ENCODE measurements at regions not wholly inside any gene's neighbourhood (a gene's known extent, or its start where the extent isn't known, plus 50 kb on each side); places are given as distances from the start of the nearest gene placed in this dataset.
A peak's percentile ranks its signal among the peaks of the same experiment; 100 is the strongest.

DNA sequence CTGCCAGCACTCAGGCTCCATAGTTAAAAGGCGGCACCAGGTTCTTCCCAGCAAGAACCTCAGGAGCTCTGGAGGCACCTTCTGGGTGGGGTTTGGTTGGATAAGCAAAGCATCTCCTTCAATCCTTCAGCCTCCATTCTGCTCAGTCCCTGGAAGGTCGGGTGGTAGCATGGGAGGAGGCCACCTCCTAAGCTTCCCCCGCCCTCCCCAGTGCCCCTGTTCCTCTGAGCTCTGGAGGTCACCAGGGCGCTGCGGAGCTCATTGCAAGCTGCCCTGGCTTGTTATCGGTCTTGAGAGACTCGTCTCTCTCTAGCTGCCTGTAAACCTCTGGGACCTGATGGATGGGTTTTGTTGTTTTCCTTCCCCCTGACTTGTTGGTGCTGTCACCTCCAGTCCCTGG lies 124.8 kb downstream of the RPLP1 start:
- no peak for DNase-seq

DNA sequence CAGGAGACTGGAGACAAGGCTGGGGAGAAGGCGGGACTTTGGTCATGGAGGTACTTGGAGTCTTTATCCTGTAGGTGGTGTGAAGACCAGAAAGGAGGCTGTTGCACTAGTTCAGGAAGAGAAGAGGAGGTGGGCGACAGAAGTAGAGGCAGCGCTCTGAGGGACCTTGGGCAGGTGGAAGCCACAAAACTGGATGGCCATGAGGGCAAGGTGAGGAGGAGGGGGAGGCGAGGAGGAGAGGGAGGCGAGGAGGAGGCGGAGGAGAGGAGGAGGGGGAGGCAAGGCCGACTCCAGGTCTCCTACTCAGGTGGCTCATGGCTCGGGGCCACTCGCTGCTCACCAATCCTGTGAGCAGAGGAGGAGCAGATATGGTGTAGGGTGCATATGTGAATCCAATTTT lies 125.6 kb downstream of the RPLP1 start:
- DNase-seq: no peak

DNA sequence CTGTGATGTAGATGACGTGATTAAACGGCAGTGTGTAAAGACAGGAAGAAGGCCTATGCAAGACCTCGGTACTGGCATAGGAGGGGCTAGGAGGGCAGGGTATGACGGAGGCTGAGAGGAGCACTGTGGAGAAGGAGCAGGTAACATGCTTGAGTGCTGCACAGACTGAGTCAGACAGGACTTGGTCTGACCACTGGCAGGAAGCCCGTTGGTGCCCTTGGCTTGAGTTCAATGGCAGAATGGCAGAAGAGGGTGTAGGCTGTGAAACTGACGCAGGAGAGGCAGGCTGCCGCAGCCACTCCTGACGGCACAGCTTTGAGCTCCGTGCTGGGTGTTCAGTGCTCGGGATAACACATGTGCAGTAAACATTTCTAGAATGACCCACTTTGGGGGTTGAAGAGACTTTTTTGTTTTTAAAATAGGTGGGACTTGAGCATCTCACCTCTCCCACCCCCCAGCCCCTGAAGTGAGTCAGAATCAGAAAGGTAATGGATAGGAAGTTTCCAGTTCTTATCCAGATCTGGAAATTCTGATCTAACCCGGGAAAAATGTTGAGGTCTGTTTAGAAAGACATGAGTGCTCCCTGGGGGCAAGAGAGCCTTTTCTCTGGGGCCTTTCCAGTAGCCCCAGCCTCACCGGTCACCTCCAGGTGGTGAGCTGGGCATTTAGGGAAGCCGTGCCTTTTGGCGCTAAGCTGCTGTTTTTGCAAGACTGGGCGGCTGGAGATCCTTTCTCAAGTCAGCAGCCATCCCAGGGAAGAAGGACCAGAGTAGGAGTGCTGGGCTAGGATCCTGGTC lies 126.4 kb downstream of the RPLP1 start:
- no peak for DNase-seq

DNA sequence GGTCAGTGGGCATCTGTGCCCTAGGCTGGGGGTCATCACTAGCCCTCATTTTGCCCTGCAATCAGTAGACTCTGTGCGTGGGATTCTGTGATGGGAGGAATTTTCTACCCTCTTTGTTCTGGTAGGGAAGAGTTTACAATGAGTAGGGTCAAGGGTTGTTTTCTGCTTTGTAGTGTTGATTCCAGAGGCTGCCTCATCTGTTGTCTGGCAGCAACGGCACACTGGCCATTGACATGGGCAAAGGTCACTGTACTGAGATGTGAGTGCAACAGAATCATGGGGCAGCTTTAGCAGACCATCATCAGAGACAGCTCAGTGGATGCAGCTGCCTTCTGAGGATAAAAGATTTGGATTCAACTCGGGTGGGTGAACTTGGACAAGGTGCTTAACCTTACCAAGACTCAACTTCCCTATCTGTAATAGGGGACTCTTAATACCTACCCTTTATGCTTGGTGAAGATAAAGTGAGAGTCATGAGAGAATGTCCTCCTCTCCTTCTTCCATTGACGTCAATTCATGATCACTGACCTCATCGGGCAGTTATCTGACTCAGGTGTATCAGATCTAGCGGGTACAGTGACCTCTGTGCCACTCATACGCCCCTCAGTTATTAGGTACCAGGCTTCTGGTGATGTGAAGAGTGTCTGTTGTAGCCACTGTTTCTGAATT lies 127.5 kb downstream of the RPLP1 start:
- DNase-seq: no peak

DNA sequence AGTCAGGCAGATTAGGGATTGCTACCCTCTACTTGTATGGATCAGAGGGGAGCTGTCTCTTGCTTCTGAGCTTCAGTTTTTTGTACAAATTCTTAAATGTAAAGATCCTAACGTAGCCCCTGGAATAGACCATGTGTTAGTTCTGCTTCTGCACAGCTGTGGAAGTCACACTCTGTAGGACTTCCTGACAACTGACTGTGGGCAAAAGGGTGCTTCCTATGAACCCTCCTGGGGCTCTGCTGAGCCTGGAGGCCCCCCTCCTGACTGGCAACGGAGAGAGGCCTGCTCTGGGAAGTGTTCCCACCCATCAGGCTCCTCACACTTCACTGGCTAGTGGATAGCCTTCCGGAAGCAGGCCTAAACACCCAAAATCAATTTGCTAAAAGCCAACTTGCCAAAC lies 131.0 kb downstream of the RPLP1 start:
- no peak for DNase-seq

DNA sequence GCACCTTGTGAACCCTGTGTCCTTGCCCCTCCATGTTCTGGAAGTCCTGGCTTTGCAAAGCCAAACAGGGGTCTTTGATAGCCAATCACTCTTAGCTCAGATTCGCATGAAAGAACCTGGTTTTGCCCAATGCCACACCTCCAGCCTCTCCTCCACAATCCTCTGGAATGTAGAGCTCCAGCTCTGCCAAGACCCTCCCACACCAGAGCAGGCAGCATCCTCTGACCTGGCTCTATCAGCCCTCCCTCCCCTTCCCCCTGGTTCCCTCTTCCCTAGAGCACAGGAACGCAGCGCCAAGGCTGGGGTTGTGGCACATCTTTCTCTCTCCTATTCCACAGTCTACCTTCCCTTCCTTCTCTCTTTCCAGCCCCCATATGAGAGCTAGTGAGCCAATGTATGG lies 133.3 kb downstream of the RPLP1 start:
- DNase-seq: no peak

DNA sequence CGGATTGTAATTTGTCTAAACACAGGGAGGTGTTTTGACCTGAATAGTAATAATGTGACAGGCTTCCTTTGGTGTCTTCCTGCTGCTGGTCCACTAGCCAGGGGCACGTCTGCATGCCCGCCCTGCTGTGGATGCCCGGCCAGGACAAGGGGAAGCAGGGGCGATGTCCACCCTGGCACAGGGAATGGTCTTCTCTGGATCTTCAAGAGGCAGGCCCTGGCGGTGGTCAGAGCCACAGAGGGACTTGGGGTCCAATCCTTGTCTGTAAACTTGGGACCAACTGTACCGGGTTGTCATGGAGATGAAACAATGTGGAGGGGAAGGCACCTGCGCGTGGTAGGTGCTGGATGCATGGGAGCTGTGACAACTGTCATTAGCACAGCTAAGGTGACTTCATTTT lies 134.1 kb downstream of the RPLP1 start:
- no peak for DNase-seq

DNA sequence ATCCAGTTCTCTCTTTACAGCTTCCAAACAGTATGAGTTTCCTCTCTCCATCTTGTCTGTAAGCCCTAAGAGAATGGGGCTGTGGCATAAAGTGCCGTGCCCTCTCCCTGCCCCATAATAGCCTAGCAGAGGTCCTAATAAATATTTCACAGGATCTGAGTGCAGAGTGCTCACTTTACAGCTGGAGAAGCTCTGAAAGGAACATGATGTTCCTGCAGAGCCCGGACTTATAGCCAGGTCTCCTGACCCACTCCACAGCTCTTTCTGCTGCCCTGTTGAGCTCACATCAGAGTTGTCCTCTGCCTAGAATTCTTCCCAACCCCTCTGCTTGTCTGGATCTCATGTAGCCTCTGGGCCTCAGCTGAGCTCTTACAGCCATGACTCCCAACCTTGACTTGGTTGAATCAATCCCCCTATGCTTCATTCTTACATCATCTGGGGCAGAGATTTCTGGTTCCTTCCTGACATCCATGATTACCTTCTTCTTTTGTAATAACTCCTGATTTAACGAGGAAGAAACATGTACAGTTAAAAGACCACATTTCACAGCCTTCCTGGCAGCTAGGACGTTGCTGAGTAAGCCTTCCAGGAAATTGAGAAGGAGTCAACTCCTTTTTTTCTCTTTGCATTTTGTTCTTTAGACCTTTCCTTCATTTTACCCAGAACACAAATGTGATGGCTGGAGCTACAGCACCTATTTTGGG lies 135.3 kb downstream of the RPLP1 start:
- DNase-seq: no peak

DNA sequence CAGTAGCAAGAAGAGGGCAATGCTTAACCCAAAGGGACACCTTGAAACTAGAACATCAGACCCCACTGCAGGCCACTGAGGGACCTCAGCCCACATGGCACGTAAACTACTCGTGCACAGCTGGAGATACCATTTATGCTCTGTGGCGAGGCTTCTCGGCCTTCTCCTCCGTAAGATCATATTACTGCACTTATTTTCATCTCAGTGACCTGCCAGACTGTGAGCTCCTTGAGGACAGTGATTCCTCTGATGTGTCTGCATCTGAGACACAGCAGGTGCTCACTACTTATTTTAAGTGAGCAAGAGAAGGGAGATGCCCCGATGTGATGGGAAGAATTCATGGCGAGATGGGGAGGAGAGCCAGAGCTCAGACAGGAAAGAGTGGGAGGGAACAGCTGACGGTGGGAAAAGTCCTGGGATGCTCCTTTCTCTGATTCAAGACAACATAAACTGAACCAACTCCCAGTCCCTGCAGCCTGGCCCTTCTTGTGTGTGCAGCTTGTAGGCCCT lies 137.6 kb downstream of the RPLP1 start:
- DNase-seq: no peak

DNA sequence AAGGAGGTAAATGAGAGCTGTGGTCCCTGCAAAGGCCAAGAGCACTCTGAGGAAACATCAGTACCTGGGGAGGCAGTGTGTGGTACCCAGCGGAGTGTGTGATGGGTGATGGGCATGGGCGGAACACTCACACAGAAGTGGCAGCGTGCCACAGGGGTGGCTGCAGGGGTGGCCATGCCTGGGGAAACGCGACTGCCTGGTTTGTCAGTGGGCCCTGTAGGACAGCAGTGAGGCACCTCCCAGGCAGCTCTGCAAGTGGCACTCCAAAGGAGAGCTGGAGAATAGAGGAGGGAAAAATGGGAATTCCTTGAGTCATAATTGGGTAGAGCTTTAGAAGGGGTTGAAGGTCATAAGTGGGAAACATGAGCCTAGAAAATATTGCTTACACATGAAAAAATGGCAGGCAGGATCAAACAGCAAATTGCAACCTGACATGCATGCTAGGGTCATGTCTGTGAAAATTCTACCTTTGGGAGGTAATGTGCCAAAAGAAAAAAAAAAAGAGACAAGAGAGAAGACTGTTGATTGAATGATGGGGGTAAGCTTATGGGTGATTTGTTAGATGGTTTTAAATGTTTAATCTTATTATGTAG lies 138.4 kb downstream of the RPLP1 start:
- no peak for DNase-seq

DNA sequence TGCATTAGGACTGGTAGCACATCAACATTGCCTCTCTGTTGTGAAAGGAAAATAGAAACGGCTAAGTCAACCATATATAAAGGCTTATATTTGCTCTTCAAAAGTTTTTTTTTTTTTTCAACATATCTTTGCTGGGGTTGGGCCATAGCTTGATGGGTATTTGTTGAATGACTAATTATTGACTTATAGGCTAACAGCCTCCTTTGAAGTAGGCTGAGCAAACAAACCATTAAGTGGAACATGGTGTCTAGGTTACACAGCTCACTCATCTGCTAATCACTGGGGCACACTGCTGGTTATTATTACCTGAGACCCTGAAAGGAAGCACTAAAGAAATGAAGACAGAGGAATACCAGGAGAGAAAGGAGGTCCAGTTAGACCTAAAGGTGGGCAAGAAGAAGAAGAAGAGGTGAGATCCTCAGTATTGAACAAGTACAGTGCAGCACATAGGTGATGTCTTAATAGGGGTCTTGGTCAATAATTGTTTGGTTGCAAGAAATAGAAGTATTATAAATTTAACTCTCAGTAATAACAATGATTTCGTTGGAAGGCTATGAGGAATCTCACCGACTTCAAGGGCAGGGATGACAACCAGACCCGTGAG lies 139.4 kb downstream of the RPLP1 start:
- no peak for DNase-seq

DNA sequence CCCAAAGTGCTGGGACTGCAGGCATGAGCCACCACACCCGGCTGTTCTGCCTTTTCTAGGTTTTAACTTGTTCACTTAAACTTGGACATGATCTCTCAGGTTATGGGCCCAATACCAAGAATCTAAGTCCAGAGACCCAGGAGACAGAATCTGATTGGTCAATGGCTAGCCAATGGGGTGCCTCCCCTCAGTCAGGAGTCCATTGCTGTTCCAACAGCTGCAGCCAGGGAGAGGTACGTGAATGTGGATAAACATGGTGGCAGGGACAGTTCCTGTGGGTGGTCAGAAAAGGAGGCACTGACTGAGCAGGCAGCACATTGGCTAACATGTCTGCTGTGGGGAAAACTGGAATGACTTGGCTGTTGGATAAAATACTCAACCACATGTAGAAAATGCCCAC lies 140.3 kb downstream of the RPLP1 start:
- no peak for DNase-seq

DNA sequence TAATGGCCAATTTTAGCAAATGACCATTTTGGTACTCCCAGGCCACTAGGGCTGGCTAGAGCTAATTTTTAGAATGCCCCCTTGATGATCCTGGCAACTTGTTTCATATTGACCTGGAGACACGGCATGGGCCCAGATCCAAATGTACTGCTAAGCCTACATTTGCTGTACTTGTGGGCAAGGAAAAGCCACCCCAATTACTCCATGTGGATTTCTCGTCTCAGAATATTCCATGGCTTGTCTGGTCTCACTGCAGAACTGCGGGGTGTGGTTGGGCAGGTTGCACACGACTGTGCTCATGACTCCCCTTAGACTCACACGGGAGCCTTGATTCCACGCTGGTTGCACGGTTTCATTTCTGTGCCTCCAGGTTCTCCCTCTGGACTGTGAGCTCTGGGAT lies 140.9 kb downstream of the RPLP1 start:
- DNase-seq: no peak

DNA sequence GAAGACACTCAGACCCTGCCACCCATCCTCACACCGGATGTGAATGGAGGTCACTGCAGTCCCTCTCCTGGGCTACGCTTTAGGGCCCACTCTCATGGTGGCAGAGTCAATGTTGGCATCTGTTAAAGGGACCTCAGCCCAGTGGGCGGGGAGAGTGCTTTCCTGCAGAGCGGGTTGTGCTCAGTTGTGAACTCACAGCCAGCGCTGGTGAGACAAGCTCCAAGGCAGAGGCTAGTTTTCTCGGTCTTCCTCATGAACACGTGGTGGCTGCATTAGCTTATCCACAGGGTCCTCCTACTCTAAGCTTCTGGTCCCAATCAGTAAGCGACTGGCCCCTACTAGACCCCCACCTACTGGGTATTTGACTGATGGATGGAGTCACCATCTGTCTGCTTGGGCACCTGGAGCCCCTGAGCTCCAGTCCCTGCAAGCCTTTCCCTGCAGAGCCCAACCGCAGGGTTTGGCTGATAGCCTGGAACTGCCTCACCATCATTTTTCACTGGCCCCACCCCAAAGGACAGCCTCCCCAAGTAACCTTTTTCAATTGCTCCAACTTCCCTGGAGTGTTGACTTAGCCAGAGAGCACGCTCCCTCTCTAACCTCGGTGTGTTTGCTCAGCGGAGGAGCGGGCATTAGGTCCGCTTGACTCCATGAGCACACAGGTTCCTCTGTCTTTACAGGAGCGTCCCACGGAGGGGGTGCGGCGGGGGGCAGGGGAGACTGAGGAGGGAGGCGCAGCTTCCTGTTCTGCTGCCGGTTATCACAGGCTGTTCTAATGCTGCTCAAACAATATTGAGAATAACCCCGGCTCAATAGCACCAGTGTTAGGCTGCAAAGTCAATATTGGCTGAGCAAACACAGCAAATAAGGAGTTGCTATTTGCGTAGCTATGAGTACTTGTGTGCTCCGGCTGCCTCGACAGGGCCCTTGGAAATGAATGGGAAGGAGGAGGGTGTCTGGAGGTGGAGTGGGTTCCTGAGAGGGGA lies 141.7 kb downstream of the RPLP1 start:
- DNase-seq: peak; percentile 34

DNA sequence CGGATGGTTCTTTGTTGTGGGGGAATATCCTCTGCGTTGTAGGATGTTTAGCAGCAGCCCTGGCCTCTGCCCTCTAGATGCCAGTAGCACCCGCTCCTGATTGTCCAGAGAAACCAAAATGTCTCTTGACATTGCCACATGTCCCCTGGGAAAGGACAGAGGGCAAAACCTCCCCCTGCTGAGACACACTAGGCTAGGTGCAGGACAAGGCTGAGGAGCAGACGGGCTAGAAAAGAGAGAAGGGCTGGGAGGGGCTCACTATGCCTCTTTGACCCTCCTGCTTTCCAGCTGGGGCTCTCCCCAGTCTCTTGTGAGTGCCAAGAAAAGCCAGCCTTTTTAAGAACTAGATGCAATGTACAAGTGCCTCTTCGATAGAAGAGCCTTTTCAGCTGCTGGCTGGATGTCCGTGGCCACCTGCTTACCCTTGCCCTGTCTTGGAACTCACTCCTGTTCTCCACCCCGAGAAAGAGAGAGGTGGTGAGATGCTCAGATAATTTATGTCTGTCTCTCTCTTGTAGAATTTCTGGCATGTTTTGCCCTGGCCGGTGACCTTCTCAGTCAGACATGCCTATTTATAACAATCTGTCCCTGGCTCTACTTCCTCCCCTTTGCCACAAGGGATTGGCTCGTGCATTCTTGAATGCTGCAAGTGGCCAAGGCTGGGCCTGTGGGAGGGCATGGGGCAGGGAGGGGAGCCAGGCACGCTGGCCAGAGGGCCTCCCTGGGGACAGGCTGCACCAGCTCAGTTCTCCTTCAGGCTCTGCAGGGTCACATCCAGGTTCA lies 142.6 kb downstream of the RPLP1 start:
- no peak for DNase-seq

DNA sequence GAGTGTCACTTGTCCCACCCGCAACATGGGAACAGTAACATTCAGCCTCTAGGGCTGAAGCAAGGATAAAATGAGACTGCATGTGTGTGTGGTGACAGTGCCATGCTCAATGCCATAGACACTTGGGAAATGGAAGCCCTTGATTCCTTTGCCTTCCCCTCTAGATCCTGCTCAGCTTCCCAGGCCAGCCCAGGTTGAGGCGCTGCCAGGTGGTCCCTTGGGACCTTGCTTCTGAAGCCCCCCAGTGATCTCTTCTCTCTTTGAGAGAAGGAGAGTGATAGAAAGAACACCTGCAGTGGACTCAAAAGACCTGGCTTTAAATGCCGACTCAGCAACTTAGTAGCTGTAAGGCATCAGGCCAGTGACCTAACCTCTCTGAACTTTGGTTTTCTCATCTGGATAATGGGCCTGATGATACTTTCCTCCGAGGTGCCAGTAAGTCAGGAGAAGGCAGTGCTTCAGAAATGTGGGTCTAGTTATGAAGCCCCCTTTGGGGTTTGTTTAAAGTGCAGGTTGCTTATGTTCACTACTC lies 144.5 kb downstream of the RPLP1 start:
- no peak for DNase-seq

DNA sequence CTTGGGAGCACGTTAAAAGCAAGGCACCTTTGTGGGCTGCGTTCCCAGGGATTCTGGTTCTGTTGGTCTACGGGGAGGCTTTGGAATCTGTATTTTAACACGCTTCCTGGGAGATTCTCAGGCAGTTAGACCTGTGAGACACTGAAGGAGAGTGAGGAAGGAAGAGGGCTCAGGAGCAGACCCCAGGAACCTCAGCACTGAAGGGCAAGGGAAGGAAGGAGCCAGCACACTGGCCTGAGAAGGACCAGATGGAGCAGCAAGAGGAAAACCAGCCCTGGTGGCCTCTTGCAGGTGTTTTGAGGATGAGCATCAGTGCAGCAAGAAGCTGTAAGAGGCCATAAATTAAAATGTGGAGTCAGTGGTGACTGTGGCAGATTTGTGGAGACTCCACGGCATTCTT lies 146.7 kb downstream of the RPLP1 start:
- DNase-seq: no peak

DNA sequence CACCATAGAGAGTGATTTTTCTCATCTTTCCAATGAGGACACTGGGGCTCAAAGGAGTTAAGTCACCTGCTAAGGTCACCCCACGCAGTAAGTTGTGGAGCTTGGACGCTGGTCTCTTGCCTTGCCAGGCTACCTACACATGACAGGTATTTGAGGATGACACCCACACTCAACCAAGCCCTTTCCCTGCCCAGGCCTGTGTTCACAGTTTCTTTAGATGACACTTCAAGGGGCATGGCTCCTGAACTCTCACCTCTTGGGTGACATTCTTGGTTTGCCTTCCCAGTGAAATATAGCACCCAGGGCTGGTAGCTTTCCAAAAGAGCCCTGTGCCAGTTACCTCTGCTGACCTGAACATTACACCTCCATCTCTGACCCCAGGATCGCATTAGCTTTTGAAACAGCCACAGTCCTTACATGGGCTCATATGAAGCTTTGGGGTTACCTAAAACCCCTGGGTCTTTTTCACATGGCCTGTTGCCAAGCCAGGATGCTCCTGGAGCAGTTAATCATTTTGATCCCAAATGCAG lies 148.0 kb downstream of the RPLP1 start:
- DNase-seq: no peak

DNA sequence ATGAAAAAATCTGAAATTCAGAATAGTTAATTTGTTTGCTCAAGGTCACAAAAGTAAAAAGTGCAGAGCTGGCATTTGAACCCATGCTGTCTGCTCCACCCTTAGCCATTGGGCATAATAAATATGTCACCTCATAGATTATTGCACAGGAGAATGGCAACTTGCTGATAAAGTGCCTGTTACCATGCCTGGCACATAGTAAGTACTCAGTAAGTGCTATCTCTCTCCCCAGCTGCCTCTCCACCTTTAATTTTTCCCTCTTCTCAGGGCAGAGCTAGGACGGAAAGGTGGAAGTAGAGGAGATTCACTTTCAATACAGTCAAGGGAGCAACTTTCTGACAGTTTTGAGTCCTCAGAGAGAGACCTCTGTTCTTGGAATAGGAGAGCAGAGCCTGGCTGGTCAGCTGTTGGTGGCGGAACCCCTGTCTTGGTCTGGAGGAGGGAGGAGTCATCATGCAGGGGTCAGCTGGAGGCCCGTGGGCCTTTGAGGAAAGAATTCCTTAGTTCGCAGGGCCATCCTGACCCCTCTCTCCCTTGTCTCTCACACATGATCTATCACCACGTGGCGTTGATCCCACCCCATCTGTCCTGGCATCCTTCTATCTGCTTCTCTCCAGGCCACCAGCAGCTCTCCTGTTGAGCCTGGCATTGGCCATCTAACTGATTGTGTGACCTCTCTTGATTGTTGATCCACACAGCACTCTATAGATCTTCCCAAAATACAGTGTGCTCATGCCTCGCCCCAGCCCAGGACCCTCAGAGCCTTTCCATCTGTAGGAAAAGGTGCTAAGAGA lies 149.3 kb downstream of the RPLP1 start:
- DNase-seq: no peak

DNA sequence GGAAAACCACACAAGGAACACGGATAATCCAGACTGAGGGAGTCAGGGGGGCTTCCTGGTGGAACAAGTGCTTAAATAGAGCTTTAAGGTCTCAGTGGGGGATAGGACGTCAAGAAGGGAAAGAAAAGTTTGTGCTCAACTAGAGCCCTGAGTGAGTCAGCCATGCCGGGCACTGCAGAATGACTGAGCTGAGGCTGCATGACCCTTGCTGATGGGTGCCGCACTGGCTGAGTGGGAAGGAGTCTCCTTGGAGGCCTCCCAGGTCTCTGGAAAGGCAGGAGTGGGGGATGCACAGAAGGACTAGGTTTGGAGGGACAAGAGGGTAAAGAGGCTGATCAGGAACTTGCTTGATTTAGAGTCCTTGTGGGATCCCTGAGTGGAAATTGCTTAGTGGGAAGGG lies 150.3 kb downstream of the RPLP1 start:
- DNase-seq: no peak

Measured in NCI-H446 treated with DMSO at 0.1 percent for 48 hours (cell line).